ENCODE measurements at regions not wholly inside any gene's neighbourhood (a gene's known extent, or its start where the extent isn't known, plus 50 kb on each side); places are given as distances from the start of the nearest gene placed in this dataset.

DNA sequence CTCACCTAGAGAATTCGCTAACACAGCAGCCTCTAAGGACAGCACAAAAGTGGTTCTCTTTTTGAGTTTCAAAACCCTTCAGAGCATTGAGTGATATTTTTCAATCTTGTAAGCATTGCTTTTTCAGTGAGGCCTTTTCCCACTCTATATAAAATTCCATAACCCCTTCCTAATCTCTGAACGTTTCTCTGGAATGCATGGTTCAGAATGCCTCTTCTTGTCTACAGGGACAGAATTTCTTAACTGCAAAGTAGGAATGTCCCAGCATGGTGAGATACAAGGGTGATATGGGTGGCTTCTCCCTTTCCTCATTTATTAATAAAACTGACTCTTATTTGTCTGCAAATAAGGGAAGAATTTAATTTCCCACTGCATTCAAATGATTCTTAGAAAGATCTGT, 377.9 kb downstream of the LTN1 start:
- Histone ChIP-seq H3K9ac (ENCODE audit: extremely low read depth, low read length, poor library complexity, severe bottlenecking) (no peak overlapping the region), H3K4me3 (ENCODE audit: low read length) (no peak overlapping the region), H3K4me1 (ENCODE audit: control insufficient read depth, insufficient read depth, low read length) (peaks cover 4% of the 10 kb centered on the region), H3K36me3 (ENCODE audit: control insufficient read depth, insufficient read depth, low read length) (no peaks in the 10 kb centered on the region), H3K27me3 (ENCODE audit: control insufficient read depth, insufficient read depth, low read length, poor library complexity, severe bottlenecking) (no peaks in the 10 kb centered on the region), H3K27ac (ENCODE audit: low read depth, low read length) (no peak overlapping the region), H3K9me3 (ENCODE audit: control insufficient read depth, low read length) (no peaks in the 10 kb centered on the region)
- Mint-ChIP-seq H3K4me3 (no peak overlapping the region), H3K4me1 (peaks cover 12% of the 10 kb centered on the region), H3K9me3 (no peaks in the 10 kb centered on the region), H3K27ac (no peak overlapping the region), H3K27me3 (ENCODE audit: insufficient read depth) (peaks cover 1% of the 10 kb centered on the region), H3K36me3 (ENCODE audit: low read depth) (no peaks in the 10 kb centered on the region)
- WGBS, 2 experiments (ENCODE audit: insufficient coverage in 1 of 2, insufficient read length in 1 of 2), result 76 to 100% methylated on average over 1 to 2 of the region's 2 CpGs
- TF ChIP-seq CTCF (conservative IDR thresholded peaks at IDR 0.05), result no peak
- no peak for DNase-seq

DNA sequence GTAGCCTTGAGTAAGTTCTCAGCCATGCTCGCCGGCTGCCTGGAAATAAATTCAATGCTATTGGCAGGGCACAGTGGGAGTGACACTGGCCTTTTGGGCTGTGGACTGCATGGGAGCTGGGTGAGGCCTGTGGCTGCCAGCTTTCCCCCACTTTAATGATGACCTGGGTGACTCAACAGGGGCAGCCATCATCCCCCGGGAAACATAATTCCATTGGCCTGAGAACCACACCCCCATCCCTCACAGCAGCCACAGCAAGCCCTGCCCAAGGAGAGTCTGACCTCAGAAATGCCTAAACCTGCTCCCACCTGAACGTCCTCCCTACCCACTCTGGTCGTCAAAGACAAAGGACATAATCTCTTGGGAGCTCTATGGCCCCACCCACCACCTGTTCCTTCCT, 384.0 kb downstream of the LTN1 start:
- DNase-seq, result no peak
- no peaks in the 10 kb centered on the region for H3K4me1 ChIP-seq (ENCODE audit: control insufficient read depth, insufficient read depth, low read length)
- no peaks in the 10 kb centered on the region for H3K9me3 ChIP-seq (ENCODE audit: control insufficient read depth, low read length)
- H3K27ac ChIP-seq (ENCODE audit: low read depth, low read length), result no peak overlapping the region
- Mint-ChIP-seq H3K4me3 (no peak overlapping the region), H3K4me1 (no peaks in the 10 kb centered on the region), H3K36me3 (ENCODE audit: low read depth) (no peaks in the 10 kb centered on the region), H3K27me3 (ENCODE audit: insufficient read depth) (peaks cover 3% of the 10 kb centered on the region), H3K9me3 (no peaks in the 10 kb centered on the region), H3K27ac (no peak overlapping the region)
- H3K4me3 ChIP-seq (ENCODE audit: low read length), result no peak overlapping the region
- no peaks in the 10 kb centered on the region for H3K27me3 ChIP-seq (ENCODE audit: control insufficient read depth, insufficient read depth, low read length, poor library complexity, severe bottlenecking)
- no peaks in the 10 kb centered on the region for H3K36me3 ChIP-seq (ENCODE audit: control insufficient read depth, insufficient read depth, low read length)
- TF ChIP-seq CTCF (conservative IDR thresholded peaks at IDR 0.05), result no peak
- no peak overlapping the region for H3K9ac ChIP-seq (ENCODE audit: extremely low read depth, low read length, poor library complexity, severe bottlenecking)
- 94 to 100% methylated on average over 3 to 5 of the region's 5 CpGs for WGBS, 2 experiments (ENCODE audit: insufficient coverage in 1 of 2, insufficient read length in 1 of 2)

- TF ChIP-seq CTCF (conservative IDR thresholded peaks at IDR 0.05), result no peak
- Histone ChIP-seq H3K27me3 (ENCODE audit: control insufficient read depth, insufficient read depth, low read length, poor library complexity, severe bottlenecking) (no peaks in the 10 kb centered on the region), H3K36me3 (ENCODE audit: control insufficient read depth, insufficient read depth, low read length) (no peaks in the 10 kb centered on the region), H3K9me3 (ENCODE audit: control insufficient read depth, low read length) (no peaks in the 10 kb centered on the region), H3K4me1 (ENCODE audit: control insufficient read depth, insufficient read depth, low read length) (no peaks in the 10 kb centered on the region), H3K4me3 (ENCODE audit: low read length) (no peak overlapping the region), H3K27ac (ENCODE audit: low read depth, low read length) (no peak overlapping the region), H3K9ac (ENCODE audit: extremely low read depth, low read length, poor library complexity, severe bottlenecking) (no peak overlapping the region)
- WGBS, 2 experiments (ENCODE audit: insufficient coverage in 1 of 2, insufficient read length in 1 of 2), result 40 to 84% methylated on average over 1 to 4 of the region's 4 CpGs
- no peaks in the 10 kb centered on the region for H3K4me1 Mint-ChIP-seq
- H3K36me3 Mint-ChIP-seq (ENCODE audit: low read depth), result no peaks in the 10 kb centered on the region
- H3K9me3 Mint-ChIP-seq, result no peaks in the 10 kb centered on the region
- no peak overlapping the region for H3K4me3 Mint-ChIP-seq
- no peak overlapping the region for H3K27ac Mint-ChIP-seq
- no peak for DNase-seq
- H3K27me3 Mint-ChIP-seq (ENCODE audit: insufficient read depth), result peaks cover 3% of the 10 kb centered on the region
These were observed 385.1 kb downstream of the LTN1 start for GRCh38 chr21:28607545-28607944.

Measured in endodermal cell (in vitro differentiated cells).